ENCODE measurements at regions not wholly inside any gene's neighbourhood (a gene's known extent, or its start where the extent isn't known, plus 50 kb on each side); places are given as distances from the start of the nearest gene placed in this dataset.

- TF ChIP-seq TEAD4 (IDR thresholded peaks at IDR 0.05) (no peak), CEBPB (IDR thresholded peaks at IDR 0.05) (no peak), EGR1 (IDR thresholded peaks at IDR 0.05) (no peak), CREB1 (IDR thresholded peaks at IDR 0.05; ENCODE audit: low read depth) (no peak), RAD21 (IDR thresholded peaks at IDR 0.05; ENCODE audit: low read depth) (no peak)
Observed at GRCh38 chr3:162348912-162349311, 852.3 kb downstream of the OTOL1 start.

GRCh38 chr3:162353414-162353813 lies 856.8 kb downstream of the OTOL1 start:
- TF ChIP-seq CREB1 (IDR thresholded peaks at IDR 0.05; ENCODE audit: low read depth) (no peak), EP300 (IDR thresholded peaks at IDR 0.05; ENCODE audit: borderline replicate concordance) (no peak), CEBPB (IDR thresholded peaks at IDR 0.05) (no peak), MAX (IDR thresholded peaks at IDR 0.05) (no peak), NFIC (IDR thresholded peaks at IDR 0.05) (no peak), TAF1 (IDR thresholded peaks at IDR 0.05; ENCODE audit: low read depth) (no peak), ZBTB7A (IDR thresholded peaks at IDR 0.05; ENCODE audit: low read depth) (no peak), EGR1 (IDR thresholded peaks at IDR 0.05) (no peak), YY1 (IDR thresholded peaks at IDR 0.05; ENCODE audit: low read depth) (no peak), TEAD4 (IDR thresholded peaks at IDR 0.05) (no peak), FOXM1 (IDR thresholded peaks at IDR 0.05; ENCODE audit: borderline replicate concordance, low read depth) (no peak)
- TF ChIP-seq, protein P1, sequence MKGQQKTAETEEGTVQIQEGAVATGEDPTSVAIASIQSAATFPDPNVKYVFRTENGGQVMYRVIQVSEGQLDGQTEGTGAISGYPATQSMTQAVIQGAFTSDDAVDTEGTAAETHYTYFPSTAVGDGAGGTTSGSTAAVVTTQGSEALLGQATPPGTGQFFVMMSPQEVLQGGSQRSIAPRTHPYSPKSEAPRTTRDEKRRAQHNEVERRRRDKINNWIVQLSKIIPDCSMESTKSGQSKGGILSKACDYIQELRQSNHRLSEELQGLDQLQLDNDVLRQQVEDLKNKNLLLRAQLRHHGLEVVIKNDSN (IDR thresholded peaks at IDR 0.05) = no peak

DNA sequence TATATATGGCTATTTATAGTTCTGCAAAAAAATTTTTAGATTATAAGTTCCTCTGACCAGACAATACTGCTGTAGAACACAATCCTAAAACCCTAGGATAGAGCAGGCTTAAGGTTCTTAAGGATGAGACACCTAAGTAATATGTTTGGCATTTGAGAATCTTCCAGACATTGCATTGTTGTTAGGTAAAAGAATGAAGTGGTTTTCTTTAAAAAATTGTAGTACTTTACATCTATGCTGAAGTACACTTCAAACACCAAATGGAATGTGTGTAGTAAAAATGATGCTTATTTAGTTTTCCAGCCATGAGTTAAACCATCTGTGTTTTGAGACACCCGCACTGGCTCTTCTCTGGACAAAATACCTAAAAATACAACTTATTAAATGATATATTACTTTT lies 857.7 kb downstream of the OTOL1 start:
- TF ChIP-seq CEBPB (IDR thresholded peaks at IDR 0.05) (no peak), TCF12 (IDR thresholded peaks at IDR 0.05; ENCODE audit: low read depth) (no peak), CREB1 (IDR thresholded peaks at IDR 0.05; ENCODE audit: low read depth) (no peak), YY1 (IDR thresholded peaks at IDR 0.05; ENCODE audit: low read depth) (no peak), TAF1 (IDR thresholded peaks at IDR 0.05; ENCODE audit: low read depth) (no peak)
- TF ChIP-seq, protein P2, sequence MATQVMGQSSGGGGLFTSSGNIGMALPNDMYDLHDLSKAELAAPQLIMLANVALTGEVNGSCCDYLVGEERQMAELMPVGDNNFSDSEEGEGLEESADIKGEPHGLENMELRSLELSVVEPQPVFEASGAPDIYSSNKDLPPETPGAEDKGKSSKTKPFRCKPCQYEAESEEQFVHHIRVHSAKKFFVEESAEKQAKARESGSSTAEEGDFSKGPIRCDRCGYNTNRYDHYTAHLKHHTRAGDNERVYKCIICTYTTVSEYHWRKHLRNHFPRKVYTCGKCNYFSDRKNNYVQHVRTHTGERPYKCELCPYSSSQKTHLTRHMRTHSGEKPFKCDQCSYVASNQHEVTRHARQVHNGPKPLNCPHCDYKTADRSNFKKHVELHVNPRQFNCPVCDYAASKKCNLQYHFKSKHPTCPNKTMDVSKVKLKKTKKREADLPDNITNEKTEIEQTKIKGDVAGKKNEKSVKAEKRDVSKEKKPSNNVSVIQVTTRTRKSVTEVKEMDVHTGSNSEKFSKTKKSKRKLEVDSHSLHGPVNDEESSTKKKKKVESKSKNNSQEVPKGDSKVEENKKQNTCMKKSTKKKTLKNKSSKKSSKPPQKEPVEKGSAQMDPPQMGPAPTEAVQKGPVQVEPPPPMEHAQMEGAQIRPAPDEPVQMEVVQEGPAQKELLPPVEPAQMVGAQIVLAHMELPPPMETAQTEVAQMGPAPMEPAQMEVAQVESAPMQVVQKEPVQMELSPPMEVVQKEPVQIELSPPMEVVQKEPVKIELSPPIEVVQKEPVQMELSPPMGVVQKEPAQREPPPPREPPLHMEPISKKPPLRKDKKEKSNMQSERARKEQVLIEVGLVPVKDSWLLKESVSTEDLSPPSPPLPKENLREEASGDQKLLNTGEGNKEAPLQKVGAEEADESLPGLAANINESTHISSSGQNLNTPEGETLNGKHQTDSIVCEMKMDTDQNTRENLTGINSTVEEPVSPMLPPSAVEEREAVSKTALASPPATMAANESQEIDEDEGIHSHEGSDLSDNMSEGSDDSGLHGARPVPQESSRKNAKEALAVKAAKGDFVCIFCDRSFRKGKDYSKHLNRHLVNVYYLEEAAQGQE (IDR thresholded peaks at IDR 0.05; ENCODE audit: low read depth) = no peak

DNA sequence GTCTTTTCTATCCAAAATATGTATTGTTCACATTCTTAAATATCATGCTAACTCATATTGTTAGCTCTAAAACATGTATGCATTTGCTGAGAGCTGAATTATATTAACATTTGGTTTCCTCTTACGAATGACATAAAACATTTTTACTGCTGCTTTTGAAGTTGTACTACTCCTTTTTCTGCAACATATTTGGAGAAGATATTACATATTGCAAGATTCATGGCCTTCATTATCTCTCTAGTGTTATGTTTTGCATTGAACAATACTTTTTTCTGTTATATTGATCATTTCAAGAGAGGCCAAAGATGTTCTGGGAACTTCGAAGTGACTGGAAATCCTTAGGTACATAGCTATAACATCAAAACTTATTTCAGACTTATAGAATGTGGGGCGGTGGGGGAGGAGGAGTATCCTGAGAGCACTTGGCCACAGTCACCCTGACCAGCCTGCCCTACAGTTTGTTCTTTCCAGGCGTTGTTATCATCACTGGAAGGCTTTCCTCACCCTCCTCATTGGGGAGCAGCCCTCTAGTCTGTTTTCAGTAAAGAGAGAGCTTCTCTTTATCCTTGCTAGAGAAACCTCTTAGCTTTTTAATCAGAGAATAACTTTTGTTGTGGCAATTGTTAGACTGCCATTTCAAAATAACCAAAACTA lies 868.6 kb downstream of the OTOL1 start:
- no peak for TF ChIP-seq EGR1 (IDR thresholded peaks at IDR 0.05)
- no peak for TF ChIP-seq MAX (IDR thresholded peaks at IDR 0.05)
- no peak for TF ChIP-seq RAD21 (IDR thresholded peaks at IDR 0.05; ENCODE audit: low read depth)
- TF ChIP-seq YY1 (IDR thresholded peaks at IDR 0.05; ENCODE audit: low read depth) = no peak
- TF ChIP-seq EP300 (IDR thresholded peaks at IDR 0.05; ENCODE audit: borderline replicate concordance) = no peak
- TF ChIP-seq, protein P1 (IDR thresholded peaks at IDR 0.05) = no peak
- TF ChIP-seq, protein P2 (IDR thresholded peaks at IDR 0.05; ENCODE audit: low read depth) = no peak

- TF ChIP-seq CREB1 (IDR thresholded peaks at IDR 0.05; ENCODE audit: low read depth) = no peak
- TF ChIP-seq TEAD4 (IDR thresholded peaks at IDR 0.05) = no peak
- no peak for TF ChIP-seq TAF1 (IDR thresholded peaks at IDR 0.05; ENCODE audit: low read depth)
Observed at GRCh38 chr3:162366166-162366766, 869.7 kb downstream of the OTOL1 start.

DNA sequence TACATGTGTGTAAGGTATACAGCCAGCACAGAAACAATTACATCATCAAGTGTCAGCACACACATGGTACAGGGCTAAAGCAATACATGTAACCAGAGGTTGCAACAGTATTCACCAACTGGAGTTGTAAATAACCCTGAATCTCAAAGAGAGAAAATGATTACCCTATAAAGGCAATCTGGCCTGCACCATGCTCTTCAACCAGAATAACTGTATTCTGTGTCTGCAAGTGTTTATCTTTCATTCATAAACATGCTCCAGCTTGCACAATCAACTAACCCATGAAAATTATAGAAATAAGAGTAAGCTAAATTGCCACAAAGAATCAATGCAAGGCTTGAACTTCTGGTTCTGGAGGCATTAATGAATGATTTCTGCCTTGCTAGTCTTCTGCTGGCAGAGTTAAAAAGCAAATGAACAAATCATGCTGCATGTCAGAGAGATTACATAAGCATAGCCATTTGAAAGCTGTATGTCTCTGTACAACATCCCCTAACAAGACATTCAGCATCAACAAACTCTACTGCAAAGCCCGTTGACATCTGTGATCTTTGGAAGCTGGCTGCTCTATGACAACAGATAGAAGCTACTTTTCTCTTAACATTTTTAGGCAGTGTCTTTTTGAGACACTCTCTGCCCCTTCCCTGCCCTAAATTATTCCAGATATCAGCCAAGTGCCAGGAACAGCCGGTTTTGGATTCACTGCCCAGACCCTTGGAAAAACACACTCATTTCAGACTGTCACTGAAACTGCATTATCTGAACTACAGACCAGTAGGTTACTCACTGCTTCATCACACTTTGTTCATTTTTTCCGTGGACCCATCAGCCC lies 871.0 kb downstream of the OTOL1 start:
- TF ChIP-seq TEAD4 (IDR thresholded peaks at IDR 0.05) (no peak), RAD21 (IDR thresholded peaks at IDR 0.05; ENCODE audit: low read depth) (no peak), FOXM1 (IDR thresholded peaks at IDR 0.05; ENCODE audit: borderline replicate concordance, low read depth) (no peak), NFIC (IDR thresholded peaks at IDR 0.05) (no peak), EP300 (IDR thresholded peaks at IDR 0.05; ENCODE audit: borderline replicate concordance) (no peak), TAF1 (IDR thresholded peaks at IDR 0.05; ENCODE audit: low read depth) (no peak), CEBPB (IDR thresholded peaks at IDR 0.05) (no peak), ZBTB7A (IDR thresholded peaks at IDR 0.05; ENCODE audit: low read depth) (no peak), TCF12 (IDR thresholded peaks at IDR 0.05; ENCODE audit: low read depth) (no peak), CREB1 (IDR thresholded peaks at IDR 0.05; ENCODE audit: low read depth) (no peak), MAX (IDR thresholded peaks at IDR 0.05) (no peak), YY1 (IDR thresholded peaks at IDR 0.05; ENCODE audit: low read depth) (no peak)
- TF ChIP-seq, protein P2 (IDR thresholded peaks at IDR 0.05; ENCODE audit: low read depth) = no peak
- TF ChIP-seq, protein P1 (IDR thresholded peaks at IDR 0.05) = no peak
